ENCODE measurements at regions not wholly inside any gene's neighbourhood (a gene's known extent, or its start where the extent isn't known, plus 50 kb on each side); places are given as distances from the start of the nearest gene placed in this dataset.

- no TSS peak for BruUV-seq (replicated peaks)
- POLR2A ChIA-PET (ENCODE audit: unreplicated experiment), result no interaction called here
- dilution Hi-C loops (cut with HindIII; ENCODE audit: low sequenced_read_pairs, unreplicated experiment), result no loop called here
- CTCF ChIA-PET, result no interaction called here
- no peak overlapping the region for H3K9ac ChIP-seq (ENCODE audit: low read depth, low read length)
- no peak overlapping the region for H3K23ac ChIP-seq (ENCODE audit: low read depth, low read length)
- no CpG with 5 or more reads among the region's 6 CpGs for WGBS, 2 experiments (ENCODE audit: extremely low coverage in 2 of 2, insufficient read length in 1 of 2)
- no peak overlapping the region for H3K4me3 ChIP-seq (ENCODE audit: insufficient read depth, low read depth, low read length)
- no peak overlapping the region for H2AK5ac ChIP-seq (ENCODE audit: low read depth, low read length)
- H2AFZ ChIP-seq (replicated peaks; ENCODE audit: low read length, poor library complexity), result no peak overlapping the region
- H3K9me1 ChIP-seq (ENCODE audit: insufficient read depth, low read length), result no peaks in the 10 kb centered on the region
- no peak overlapping the region for H3K14ac ChIP-seq (replicated peaks; ENCODE audit: low read depth, low read length)
- no peak overlapping the region for H2AK9ac ChIP-seq (replicated peaks; ENCODE audit: low read depth, low read length, poor library complexity)
- no peak overlapping the region for H3K18ac ChIP-seq (ENCODE audit: low read depth, low read length)
- no peak overlapping the region for H2BK120ac ChIP-seq (ENCODE audit: low read depth, low read length)
- TF ChIP-seq RAD21 (IDR thresholded peaks at IDR 0.05; ENCODE audit: low read length), result no peak
- TF ChIP-seq MAFK (IDR thresholded peaks at IDR 0.05; ENCODE audit: low read depth, low read length), result no peak
- no peak for TF ChIP-seq NFE2L2 (IDR thresholded peaks at IDR 0.05; ENCODE audit: low read depth, low read length)
- TF ChIP-seq RCOR1 (IDR thresholded peaks at IDR 0.05; ENCODE audit: insufficient replicate concordance, low read length), result no peak
- no peak for TF ChIP-seq MAZ (IDR thresholded peaks at IDR 0.05; ENCODE audit: borderline replicate concordance, low read depth, low read length)
- no peak for TF ChIP-seq CTCF (conservative IDR thresholded peaks at IDR 0.05; ENCODE audit: low read depth, low read length)
- no peak for TF ChIP-seq FOS (IDR thresholded peaks at IDR 0.05; ENCODE audit: low read depth, low read length)
- TF ChIP-seq POLR2A (IDR thresholded peaks at IDR 0.05; ENCODE audit: low read depth, low read length), result no peak
- no peak for TF ChIP-seq BHLHE40 (IDR thresholded peaks at IDR 0.05; ENCODE audit: low read depth, low read length)
- no peak overlapping the region for H4K91ac ChIP-seq (ENCODE audit: insufficient read depth, low read depth, low read length)
- no peak overlapping the region for H2BK20ac ChIP-seq (ENCODE audit: low read depth, low read length)
- H3K56ac ChIP-seq (ENCODE audit: extremely low read depth, insufficient read depth, low read length), result no peak overlapping the region
- no peaks in the 10 kb centered on the region for H3K4me1 ChIP-seq (ENCODE audit: control insufficient read depth, insufficient read depth, low read length)
- no peaks in the 10 kb centered on the region for H3K36me3 ChIP-seq (ENCODE audit: control insufficient read depth, insufficient read depth, low read length)
- intact Hi-C loops (cut with micrococcal nuclease), result no loop called here
- no peak overlapping the region for H4K5ac ChIP-seq (ENCODE audit: low read depth, low read length)
- in situ Hi-C loops (cut with MboI; ENCODE audit: low sequenced_read_pairs), result no loop called here
- H3K27ac ChIP-seq (ENCODE audit: insufficient read depth, low read length), result no peak overlapping the region
- no peak for DNase-seq
- no peaks in the 10 kb centered on the region for H3K27me3 ChIP-seq (ENCODE audit: control insufficient read depth, insufficient read depth, low read length)
- no peaks in the 10 kb centered on the region for H4K20me1 ChIP-seq (ENCODE audit: insufficient read depth, low read length)
- no peak overlapping the region for H2BK5ac ChIP-seq (ENCODE audit: low read depth, low read length, poor library complexity, severe bottlenecking)
- no peak overlapping the region for H4K8ac ChIP-seq (ENCODE audit: low read depth in 2 of 2, low read length in 2 of 2)
- no peaks in the 10 kb centered on the region for H3K79me1 ChIP-seq (ENCODE audit: low read depth in 1 of 2, low read length in 2 of 2)
- no peak for ATAC-seq (ENCODE audit: low read depth)
- peaks cover 2% of the 10 kb centered on the region; the same call in 1 of the 2 replicates for H3K9me3 ChIP-seq (ENCODE audit: control insufficient read depth, insufficient read depth, low read length)
- no peak overlapping the region for H3K4ac ChIP-seq (ENCODE audit: low read depth, low read length)
- no peak overlapping the region for H3K4me2 ChIP-seq (ENCODE audit: low read depth, low read length)
- H2BK15ac ChIP-seq (ENCODE audit: low read depth, low read length), result no peak overlapping the region
Observed at GRCh38 chrX:5829060-5829459, 399.6 kb downstream of the NLGN4X start.

Data from IMR-90 (cell line).